ENCODE measurements at regions not wholly inside any gene's neighbourhood (a gene's known extent, or its start where the extent isn't known, plus 50 kb on each side); places are given as distances from the start of the nearest gene placed in this dataset.

DNA sequence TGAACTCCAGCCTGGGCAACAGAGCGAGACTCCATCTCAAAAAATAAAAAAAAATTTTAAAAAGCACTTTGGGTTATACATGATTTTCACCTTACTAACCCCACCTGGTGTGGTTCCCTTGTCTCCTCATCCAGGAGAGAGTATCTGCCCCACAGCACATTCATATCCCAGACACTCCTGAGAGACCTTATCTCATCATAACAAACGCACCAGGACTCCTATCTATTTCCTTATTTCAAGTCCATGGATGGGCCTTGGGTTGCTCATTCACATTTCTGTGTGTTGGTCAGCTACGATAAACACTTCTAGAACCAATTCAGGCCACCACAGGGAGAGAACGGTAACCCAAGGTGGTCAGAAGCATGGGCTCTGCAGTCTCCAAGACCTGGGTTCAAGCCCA, 88.6 kb upstream of the SPATA12 start:
- TF ChIP-seq, protein P1, sequence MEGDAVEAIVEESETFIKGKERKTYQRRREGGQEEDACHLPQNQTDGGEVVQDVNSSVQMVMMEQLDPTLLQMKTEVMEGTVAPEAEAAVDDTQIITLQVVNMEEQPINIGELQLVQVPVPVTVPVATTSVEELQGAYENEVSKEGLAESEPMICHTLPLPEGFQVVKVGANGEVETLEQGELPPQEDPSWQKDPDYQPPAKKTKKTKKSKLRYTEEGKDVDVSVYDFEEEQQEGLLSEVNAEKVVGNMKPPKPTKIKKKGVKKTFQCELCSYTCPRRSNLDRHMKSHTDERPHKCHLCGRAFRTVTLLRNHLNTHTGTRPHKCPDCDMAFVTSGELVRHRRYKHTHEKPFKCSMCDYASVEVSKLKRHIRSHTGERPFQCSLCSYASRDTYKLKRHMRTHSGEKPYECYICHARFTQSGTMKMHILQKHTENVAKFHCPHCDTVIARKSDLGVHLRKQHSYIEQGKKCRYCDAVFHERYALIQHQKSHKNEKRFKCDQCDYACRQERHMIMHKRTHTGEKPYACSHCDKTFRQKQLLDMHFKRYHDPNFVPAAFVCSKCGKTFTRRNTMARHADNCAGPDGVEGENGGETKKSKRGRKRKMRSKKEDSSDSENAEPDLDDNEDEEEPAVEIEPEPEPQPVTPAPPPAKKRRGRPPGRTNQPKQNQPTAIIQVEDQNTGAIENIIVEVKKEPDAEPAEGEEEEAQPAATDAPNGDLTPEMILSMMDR (conservative IDR thresholded peaks at IDR 0.05; ENCODE audit: low read depth): no peak
- H3K27ac ChIP-seq: no peak overlapping the region
- POLR2A ChIA-PET (ENCODE audit: low non-redundant PET): no interaction called here
- no peak for DNase-seq (ENCODE audit: low spot score)
- CTCF ChIA-PET: no interaction called here

DNA sequence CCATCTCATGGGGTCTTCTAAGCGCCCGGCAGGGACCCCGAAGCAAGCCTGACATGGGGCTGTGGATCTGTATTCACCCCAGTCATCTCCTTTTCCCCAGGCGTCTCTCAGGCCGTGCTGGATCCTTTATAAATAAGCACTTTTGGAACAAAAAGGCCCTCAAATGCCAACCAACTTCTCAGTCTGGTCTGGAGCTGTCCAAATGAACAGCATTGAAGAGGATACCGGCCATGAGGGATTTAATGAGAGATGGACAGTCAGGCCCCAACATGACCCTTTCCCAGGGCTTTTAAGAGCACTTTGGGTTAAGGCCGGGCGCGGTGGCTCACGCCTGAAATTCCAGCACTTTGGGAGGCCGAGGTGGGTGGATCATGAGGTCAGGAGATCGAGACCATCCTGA, 89.2 kb upstream of the SPATA12 start:
- DNase-seq (ENCODE audit: low spot score): no peak
- ChIA-PET CTCF (interaction anchor here (0.7 kb wide), 1 partner anchor 650 kb away, joined by 3 read pairs; no protein-coding TSS in a partner anchor), POLR2A (ENCODE audit: low non-redundant PET) (no interaction called here)
- TF ChIP-seq, protein P1 (conservative IDR thresholded peaks at IDR 0.05; ENCODE audit: low read depth): no peak
- H3K27ac ChIP-seq: no peak overlapping the region

DNA sequence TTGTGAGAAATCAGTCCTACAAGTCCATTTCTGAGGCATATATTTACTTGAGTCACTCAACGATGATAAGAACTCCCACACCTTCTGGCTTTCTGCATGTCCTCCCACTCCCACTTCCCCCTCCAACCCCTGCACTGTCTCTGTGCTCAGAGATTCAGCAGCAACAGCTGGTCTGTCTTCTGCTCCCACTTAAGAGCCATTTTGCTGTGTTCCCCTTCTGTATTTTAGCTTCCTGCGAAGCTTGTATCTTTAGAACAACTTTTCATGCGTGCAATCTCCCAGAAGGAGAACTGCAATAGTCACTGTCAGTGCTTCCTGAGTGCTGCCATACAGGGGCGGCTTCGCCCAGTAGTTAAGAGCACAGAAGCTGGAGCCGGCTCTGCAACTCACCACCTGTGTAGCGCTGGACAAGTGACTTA, 90.0 kb upstream of the SPATA12 start:
- POLR2A ChIA-PET (ENCODE audit: low non-redundant PET): no interaction called here
- no peak overlapping the region for H3K27ac ChIP-seq
- TF ChIP-seq, protein P1 (conservative IDR thresholded peaks at IDR 0.05; ENCODE audit: low read depth): no peak
- DNase-seq (ENCODE audit: low spot score): no peak
- CTCF ChIA-PET: no interaction called here

DNA sequence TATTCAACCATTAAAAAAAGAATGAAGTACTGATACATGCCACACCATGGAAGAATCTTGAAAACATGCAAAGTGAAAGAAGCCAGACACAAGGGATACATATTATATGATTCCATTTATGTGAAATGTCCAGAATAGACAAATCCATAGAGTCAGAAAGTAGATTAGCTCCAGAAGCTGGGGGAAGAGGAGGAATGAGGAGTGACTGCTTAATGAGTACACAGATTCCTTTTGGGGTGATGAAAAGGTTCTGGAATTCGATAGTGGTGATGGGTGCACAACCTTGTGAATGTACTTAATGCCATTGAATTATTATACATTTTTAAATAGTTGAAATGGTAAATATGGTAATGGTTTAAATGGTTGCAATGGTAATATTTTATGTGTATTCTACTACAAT, 90.6 kb upstream of the SPATA12 start:
- no peak for DNase-seq (ENCODE audit: low spot score)
- POLR2A ChIA-PET (ENCODE audit: low non-redundant PET): no interaction called here

DNA sequence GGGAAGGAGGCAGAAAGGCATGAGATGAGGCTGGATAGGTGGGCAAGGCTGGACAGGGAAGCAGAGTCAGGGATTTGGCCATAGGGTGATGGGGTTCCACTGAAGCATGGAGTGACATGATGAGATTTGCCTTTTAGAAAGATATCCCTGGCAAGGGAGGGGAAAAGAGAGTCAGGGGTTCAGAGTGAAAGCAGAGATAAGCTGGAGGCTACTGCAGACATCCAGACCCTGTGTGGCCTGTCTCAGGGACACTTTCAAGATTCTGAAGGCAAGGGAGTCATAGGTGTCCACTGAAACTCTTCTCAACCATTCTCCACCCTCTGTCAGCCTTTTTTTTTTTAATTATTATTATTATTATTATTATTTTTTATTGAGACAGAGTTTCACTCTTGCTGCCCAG, 94.0 kb upstream of the SPATA12 start:
- H3K27ac ChIP-seq: no peak overlapping the region
- DNase-seq (ENCODE audit: low spot score): no peak
- POLR2A ChIA-PET (ENCODE audit: low non-redundant PET): no interaction called here
- CTCF ChIA-PET: no interaction called here
- TF ChIP-seq, protein P1 (conservative IDR thresholded peaks at IDR 0.05; ENCODE audit: low read depth): no peak

More for the DNA sequence above, 90.6 kb upstream of the SPATA12 start:
- no peak overlapping the region for H3K27ac ChIP-seq
- TF ChIP-seq, protein P1 (conservative IDR thresholded peaks at IDR 0.05; ENCODE audit: low read depth): no peak
- CTCF ChIA-PET: no interaction called here

DNA sequence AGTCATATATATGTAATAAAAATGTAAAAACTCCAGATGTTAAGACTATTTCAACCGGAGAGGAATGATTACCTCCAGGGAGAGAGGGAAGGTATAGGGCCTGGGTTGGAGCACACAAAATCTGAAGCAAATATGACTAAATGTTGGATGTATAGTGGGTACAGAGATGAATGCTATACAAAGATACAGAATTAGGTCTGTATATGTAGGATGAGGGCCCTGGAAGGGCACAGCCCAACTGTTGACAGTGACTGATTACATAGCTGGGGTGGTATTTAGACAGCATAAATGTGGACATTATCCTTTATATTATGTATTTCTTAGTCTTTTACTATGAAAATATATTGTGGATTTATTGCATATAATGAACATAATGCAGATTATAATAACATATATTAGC, 94.4 kb upstream of the SPATA12 start:
- DNase-seq (ENCODE audit: low spot score): no peak
- H3K27ac ChIP-seq: no peak overlapping the region
- ChIA-PET CTCF (no interaction called here), POLR2A (ENCODE audit: low non-redundant PET) (no interaction called here)
- TF ChIP-seq, protein P1 (conservative IDR thresholded peaks at IDR 0.05; ENCODE audit: low read depth): no peak

DNA sequence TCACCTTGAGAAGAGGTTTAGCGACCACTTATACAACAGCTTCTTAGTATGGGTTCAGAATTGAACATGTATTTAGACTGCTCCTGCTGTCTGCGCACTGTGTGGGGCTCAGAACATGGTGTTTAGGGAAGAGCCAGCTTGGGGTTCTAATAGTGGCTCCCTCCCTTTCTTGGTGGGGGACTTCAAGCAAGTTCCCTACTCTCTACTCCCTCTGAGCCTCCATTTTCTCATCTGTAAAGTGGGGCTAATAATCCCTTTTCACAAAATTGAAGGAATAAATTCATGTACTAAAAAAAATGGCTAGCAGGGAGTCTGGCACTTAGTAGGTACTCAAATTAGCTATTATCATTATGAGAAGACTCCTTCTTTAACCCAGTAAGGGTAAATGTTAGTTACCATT, 97.5 kb upstream of the SPATA12 start:
- ChIA-PET POLR2A (ENCODE audit: low non-redundant PET) (no interaction called here), CTCF (no interaction called here)
- TF ChIP-seq, protein P1 (conservative IDR thresholded peaks at IDR 0.05; ENCODE audit: low read depth): no peak
- H3K27ac ChIP-seq: no peak overlapping the region
- no peak for DNase-seq (ENCODE audit: low spot score)

Measured in RWPE1 (cell line).